ENCODE measurements at regions not wholly inside any gene's neighbourhood (a gene's known extent, or its start where the extent isn't known, plus 50 kb on each side); places are given as distances from the start of the nearest gene placed in this dataset.

- TF ChIP-seq, protein P1, sequence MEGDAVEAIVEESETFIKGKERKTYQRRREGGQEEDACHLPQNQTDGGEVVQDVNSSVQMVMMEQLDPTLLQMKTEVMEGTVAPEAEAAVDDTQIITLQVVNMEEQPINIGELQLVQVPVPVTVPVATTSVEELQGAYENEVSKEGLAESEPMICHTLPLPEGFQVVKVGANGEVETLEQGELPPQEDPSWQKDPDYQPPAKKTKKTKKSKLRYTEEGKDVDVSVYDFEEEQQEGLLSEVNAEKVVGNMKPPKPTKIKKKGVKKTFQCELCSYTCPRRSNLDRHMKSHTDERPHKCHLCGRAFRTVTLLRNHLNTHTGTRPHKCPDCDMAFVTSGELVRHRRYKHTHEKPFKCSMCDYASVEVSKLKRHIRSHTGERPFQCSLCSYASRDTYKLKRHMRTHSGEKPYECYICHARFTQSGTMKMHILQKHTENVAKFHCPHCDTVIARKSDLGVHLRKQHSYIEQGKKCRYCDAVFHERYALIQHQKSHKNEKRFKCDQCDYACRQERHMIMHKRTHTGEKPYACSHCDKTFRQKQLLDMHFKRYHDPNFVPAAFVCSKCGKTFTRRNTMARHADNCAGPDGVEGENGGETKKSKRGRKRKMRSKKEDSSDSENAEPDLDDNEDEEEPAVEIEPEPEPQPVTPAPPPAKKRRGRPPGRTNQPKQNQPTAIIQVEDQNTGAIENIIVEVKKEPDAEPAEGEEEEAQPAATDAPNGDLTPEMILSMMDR (IDR thresholded peaks at IDR 0.05; ENCODE audit: low read depth, low read length), result no peak
Observed at GRCh38 chr13:105069106-105069505, 1466.4 kb downstream of the EFNB2 start.

GRCh38 chr13:105063676-105064075 is 1471.8 kb downstream of the EFNB2 start:
- H3K4me3 ChIP-seq (replicated peaks in 1 of 2; ENCODE audit: low read depth in 2 of 2, low read length in 2 of 2), result no peak overlapping the region
- TF ChIP-seq, protein P1 (IDR thresholded peaks at IDR 0.05; ENCODE audit: low read depth, low read length), result no peak
- DNase-seq (ENCODE audit: low read depth in 2 of 2), result peak in 1 of 2 donors; percentile 54

More at GRCh38 chr13:105069106-105069505, 1466.4 kb downstream of the EFNB2 start:
- peak in 1 of 2 donors; percentile 36 for DNase-seq (ENCODE audit: low read depth in 2 of 2)
- no peak overlapping the region for H3K4me3 ChIP-seq (replicated peaks in 1 of 2; ENCODE audit: low read depth in 2 of 2, low read length in 2 of 2)

GRCh38 chr13:105059786-105060185 is 1475.7 kb downstream of the EFNB2 start:
- H3K4me3 ChIP-seq (replicated peaks in 1 of 2; ENCODE audit: low read depth in 2 of 2, low read length in 2 of 2), result no peak overlapping the region
- no peak for DNase-seq (ENCODE audit: low read depth in 2 of 2)
- TF ChIP-seq, protein P1 (IDR thresholded peaks at IDR 0.05; ENCODE audit: low read depth, low read length), result no peak

GRCh38 chr13:105058517-105058916 is 1476.9 kb downstream of the EFNB2 start:
- TF ChIP-seq, protein P1 (IDR thresholded peaks at IDR 0.05; ENCODE audit: low read depth, low read length), result no peak
- DNase-seq (ENCODE audit: low read depth in 2 of 2), result no peak
- H3K4me3 ChIP-seq (replicated peaks in 1 of 2; ENCODE audit: low read depth in 2 of 2, low read length in 2 of 2), result no peak overlapping the region

GRCh38 chr13:105052711-105053110 is 1482.8 kb downstream of the EFNB2 start:
- DNase-seq (ENCODE audit: low read depth in 2 of 2), result no peak
- no peak overlapping the region for H3K4me3 ChIP-seq (replicated peaks in 1 of 2; ENCODE audit: low read depth in 2 of 2, low read length in 2 of 2)
- TF ChIP-seq, protein P1 (IDR thresholded peaks at IDR 0.05; ENCODE audit: low read depth, low read length), result no peak

GRCh38 chr13:105050686-105051085 is 1484.8 kb downstream of the EFNB2 start:
- TF ChIP-seq, protein P1 (IDR thresholded peaks at IDR 0.05; ENCODE audit: low read depth, low read length), result no peak
- DNase-seq (ENCODE audit: low read depth in 2 of 2), result peak; percentile 2 to 33
- H3K4me3 ChIP-seq (replicated peaks in 1 of 2; ENCODE audit: low read depth in 2 of 2, low read length in 2 of 2), result no peak overlapping the region

DNA sequence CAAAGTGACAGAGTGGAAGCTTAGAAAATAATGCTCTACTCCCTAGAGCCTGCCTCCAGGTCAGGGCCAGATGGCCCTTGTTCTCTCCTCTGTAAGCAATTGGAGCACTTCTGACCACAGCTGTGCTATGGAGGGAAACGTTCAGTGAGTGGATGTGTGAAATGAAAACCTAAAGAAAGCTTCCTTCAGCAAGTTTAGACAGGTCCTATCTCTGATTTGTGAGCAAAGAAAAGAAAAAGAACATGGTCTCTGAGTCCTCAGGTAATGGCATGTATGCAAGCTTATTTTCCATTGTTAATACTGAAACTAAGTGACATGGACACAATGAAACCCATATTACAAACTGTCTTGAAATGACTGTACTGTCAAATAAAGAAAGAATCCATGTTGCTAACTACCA is 1486.8 kb downstream of the EFNB2 start:
- DNase-seq (ENCODE audit: low read depth in 2 of 2), result no peak

More for the DNA sequence above, 1486.8 kb downstream of the EFNB2 start:
- H3K4me3 ChIP-seq (replicated peaks in 1 of 2; ENCODE audit: low read depth in 2 of 2, low read length in 2 of 2), result no peak overlapping the region
- TF ChIP-seq, protein P1 (IDR thresholded peaks at IDR 0.05; ENCODE audit: low read depth, low read length), result no peak
